Breast epithelium (tissue), 3 donors: ENCODE measurements at regions not wholly inside any gene's neighbourhood (a gene's known extent, or its start where the extent isn't known, plus 50 kb on each side); places are given as distances from the start of the nearest gene placed in this dataset.

ENCODE experiments used
- POLR2A ChIP-seq: fragments of 450-650 bp; IDR thresholded peaks from one replicate; pipeline ENCODE4 v1.6.1; 2016; ENCODE audit warnings: antibody characterized with exemption, mild to moderate bottlenecking, moderate library complexity
- POLR2AphosphoS5 ChIP-seq, 3 donors: sonication (generic); formaldehyde crosslinking; IDR thresholded peaks; one replicate each; pipeline ENCODE4 v1.6.1; 2017; ENCODE audit warnings: antibody characterized with exemption in 3 of 3
- TF ChIP-seq, protein P1 (sequence below), 3 donors: fragments of 450-650 bp; IDR thresholded peaks; one replicate each; pipeline ENCODE4 v1.5.1; 2016 to 2017; ENCODE audit warnings: antibody characterized with exemption in 3 of 3, mild to moderate bottlenecking in 3 of 3, moderate library complexity in 3 of 3

DNA sequence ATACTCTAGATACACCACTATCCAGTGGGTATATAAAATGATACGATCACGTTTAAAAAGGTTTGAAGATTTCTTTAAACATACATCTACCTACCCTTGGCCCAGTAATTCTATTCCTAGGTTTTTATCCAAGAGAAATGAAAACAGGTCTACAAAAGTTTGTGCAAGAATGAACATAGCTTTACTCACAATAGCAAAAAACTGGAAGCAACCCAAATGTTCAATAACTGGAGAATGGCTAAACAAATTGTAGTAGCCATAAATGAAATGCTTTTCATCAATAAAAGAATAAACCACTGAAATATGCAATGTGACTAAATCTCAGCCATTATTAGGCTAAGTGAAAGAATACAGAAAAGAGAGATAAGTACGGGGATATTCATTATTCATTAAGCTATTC lies 438.9 kb downstream of the ARHGEF28 start:
- TF ChIP-seq, protein P1, sequence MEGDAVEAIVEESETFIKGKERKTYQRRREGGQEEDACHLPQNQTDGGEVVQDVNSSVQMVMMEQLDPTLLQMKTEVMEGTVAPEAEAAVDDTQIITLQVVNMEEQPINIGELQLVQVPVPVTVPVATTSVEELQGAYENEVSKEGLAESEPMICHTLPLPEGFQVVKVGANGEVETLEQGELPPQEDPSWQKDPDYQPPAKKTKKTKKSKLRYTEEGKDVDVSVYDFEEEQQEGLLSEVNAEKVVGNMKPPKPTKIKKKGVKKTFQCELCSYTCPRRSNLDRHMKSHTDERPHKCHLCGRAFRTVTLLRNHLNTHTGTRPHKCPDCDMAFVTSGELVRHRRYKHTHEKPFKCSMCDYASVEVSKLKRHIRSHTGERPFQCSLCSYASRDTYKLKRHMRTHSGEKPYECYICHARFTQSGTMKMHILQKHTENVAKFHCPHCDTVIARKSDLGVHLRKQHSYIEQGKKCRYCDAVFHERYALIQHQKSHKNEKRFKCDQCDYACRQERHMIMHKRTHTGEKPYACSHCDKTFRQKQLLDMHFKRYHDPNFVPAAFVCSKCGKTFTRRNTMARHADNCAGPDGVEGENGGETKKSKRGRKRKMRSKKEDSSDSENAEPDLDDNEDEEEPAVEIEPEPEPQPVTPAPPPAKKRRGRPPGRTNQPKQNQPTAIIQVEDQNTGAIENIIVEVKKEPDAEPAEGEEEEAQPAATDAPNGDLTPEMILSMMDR (IDR thresholded peaks at IDR 0.05), result no peak
- TF ChIP-seq POLR2AphosphoS5 (IDR thresholded peaks at IDR 0.05) (no peak), POLR2A (no peak)
